HG03064 (cell line): ENCODE measurements at regions not wholly inside any gene's neighbourhood (a gene's known extent, or its start where the extent isn't known, plus 50 kb on each side); places are given as distances from the start of the nearest gene placed in this dataset.
"Not testable (repeated sequence)": the region's sequence is repeated elsewhere in the genome, so short reads cannot be mapped to it uniquely, and the experiment has no call there.

Experiments
- ATAC-seq: cut with Tn5 transposase; IDR thresholded peaks from one replicate; pipeline ENCODE4 v1.9.1; 2021; ENCODE audit warnings: low read depth; ENCODE audit not compliant: unreplicated experiment

DNA sequence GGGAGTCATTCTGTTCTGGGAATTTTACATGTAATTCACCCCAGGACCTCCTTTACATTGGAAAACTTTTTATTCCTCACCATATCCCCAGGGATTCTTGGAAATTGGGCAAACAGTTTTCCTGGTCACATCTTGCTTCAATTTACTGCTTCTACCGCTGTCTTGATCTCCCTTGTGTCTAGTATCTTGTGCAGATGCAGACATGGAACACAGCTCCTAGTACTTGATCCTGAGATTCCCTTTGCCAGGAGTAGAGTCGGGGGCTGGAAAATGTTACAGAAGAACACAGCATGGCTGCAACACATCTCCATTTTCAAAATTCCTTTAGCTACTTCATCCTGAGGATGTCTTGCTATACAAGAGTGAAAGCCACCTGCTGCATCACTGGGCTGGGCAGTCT is 472.8 kb downstream of the PLCL1 start:
- ATAC-seq, result no peak

DNA sequence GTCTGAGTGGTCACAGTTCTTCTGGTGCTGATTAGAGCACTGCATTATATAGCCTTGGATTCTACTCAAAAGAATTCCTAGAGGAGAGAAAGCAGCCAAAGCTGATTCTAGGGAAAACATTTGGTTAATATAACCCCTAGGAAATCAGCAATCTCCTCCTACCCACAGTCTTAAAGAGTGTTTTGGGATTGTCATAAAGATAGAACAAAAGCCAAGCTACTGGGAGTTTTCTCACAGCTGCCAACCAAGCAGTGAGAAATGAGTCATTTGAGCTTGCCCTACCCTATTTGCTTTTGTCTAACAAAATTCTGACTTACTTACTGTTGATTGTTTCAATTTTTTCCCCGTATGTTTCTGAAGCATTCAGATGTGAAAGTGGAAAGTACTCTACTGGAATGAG is 469.3 kb downstream of the PLCL1 start:
- no peak for ATAC-seq

DNA sequence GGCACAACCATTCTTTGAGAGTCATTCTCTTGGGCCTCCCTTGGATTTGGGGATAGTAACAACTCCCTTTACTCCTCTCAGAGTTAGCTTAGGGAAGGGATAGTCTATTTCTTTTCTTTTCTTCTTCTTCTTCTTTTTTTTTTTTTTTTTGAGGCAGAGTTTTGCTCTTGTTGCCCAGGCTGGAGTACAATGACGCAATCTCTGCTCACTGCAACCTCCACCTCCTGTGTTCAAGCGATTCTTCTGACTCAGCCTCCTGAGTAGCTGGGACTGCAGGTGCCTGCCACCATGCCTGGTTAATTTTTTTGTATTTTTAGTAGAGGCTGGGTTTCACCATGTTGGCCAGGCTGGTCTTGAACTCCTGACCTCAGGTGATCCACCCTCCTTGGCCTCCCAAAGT is 465.8 kb downstream of the PLCL1 start:
- not testable (repeated sequence) for ATAC-seq

DNA sequence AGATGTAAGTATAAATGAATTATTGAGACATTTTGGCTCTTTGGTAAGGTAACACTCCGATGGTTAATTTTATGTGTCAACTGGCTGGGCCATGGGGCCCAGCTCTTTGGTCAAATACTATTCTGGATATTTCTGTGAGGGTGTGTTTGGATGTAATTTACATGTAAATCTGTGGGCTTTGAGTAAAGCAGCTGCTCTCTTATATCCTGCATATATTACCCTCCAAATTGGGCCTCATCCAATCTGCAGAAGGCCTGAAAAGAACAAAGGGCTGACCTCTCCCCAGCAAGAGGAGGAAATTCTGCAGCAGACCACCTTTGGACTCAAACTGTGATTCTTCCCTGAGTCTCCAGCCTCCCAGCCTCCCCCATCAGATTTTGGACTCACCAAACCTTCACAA is 464.1 kb downstream of the PLCL1 start:
- no peak for ATAC-seq

DNA sequence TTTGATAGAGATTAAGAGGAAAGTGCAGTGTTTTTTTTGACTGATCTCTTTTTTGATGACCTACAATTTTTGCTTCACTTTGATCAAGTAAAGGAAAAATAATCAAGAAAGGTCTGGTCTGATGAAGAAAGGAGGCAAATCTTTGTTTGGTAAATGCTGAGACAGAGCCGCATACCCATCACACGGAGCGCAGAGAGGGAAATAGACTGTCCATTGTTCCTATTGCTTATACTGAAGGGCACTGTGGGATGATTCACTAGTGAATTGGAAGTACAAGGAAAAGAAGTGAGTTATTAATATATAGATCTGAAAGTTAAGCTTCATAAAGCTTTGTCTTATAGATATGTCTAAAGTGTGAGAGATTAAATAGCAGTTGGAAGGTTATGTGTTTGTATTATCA is 455.1 kb downstream of the PLCL1 start:
- no peak for ATAC-seq

DNA sequence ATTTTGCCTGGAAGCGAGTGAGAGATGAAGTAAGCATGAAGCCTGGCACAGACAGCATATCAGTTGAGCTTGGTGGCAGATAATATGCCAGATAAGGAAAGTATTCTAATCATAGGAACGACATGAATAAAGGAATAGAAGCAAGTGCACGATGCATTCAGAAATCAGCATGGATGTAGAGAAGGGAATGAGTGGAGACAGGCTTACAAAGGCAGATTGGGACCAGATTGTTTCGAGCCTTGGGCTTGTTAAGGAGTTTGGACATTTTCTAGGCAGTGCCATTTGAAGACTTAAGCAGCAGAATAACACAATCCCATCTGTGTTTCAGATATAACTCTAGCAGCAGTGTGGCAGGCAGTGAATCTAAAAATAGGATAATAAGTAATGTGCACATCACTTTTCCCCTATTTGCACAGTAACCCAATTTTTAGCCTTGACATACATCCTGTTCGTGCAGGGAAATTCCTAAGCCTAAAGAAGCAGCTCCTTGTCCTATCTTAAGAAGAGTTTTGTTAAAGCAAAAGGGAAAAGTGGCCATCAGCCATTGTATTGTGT is 450.2 kb downstream of the PLCL1 start:
- ATAC-seq, result no peak

DNA sequence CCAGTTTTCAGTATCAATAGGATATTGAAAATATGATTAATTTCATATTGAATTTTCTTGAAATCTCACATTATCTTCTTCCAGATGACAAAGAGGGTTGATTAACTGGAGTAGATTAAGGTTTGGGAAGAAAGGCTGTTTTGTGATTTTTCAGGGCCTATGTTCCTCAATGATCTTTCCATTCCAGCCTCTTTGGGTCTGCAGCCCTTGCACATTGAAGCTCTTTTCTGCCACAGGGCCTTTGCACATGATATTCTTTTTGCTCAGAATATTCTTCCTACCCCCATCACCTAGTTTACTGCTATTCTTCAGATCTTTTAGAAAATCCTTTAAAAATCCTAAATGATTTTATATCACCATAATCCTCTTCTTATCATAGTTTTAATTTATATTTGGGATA is 449.6 kb downstream of the PLCL1 start:
- no peak for ATAC-seq

DNA sequence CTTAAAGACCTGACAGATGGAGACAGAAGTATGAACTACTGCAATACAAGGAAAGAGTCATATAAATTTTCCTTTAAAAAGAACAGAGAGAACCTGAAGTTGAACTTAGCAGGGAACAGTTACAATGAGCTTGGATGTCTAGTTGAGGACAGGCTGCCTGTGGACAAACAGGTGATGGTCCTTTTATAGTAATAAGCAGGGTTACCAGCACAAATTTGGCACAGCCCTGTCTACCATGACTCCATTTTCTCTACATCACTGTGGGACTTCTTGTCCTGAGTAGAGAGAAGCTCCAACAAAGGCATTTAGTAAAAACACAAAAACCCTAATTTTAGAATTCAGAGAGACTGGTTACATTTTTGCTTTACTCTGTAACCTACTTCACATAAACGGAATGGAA is 448.1 kb downstream of the PLCL1 start:
- no peak for ATAC-seq

DNA sequence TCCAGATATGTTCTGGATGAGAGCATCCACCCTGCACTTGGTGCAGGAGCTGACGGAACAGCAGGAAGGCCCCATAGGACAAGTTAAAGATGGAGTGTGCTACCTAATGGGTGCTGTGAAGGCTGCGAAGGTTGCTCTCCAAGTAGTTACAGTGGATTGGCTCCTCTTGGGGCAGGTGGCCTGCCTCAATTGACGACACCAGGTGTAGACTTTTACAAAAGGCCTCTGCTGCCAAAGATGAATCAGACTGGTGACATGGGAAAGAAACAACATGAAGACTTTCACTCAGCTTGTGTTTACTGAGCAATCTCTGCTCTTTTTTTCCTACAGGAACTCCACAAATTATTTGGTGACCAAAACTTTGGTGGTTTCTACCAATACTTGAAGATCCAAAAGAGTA is 437.7 kb downstream of the PLCL1 start:
- ATAC-seq, result no peak

DNA sequence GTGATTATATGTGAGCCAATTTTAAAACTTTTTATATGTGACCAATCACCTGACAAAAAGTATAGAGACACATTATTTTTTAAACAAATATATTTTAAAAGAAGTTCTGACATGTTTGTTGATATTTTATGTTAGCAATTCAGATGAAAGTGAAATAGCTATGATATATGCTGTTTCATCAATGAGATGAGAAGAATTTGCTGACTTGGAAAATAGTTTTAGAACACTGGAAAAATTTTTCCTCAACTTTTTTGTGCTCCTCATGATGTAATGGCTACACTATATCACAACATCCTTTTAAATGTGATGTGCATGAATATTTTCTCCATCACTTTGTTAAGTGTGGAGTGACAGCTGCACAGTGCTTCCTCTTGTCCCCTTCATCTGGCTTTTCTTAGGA is 434.0 kb downstream of the PLCL1 start:
- ATAC-seq, result no peak

DNA sequence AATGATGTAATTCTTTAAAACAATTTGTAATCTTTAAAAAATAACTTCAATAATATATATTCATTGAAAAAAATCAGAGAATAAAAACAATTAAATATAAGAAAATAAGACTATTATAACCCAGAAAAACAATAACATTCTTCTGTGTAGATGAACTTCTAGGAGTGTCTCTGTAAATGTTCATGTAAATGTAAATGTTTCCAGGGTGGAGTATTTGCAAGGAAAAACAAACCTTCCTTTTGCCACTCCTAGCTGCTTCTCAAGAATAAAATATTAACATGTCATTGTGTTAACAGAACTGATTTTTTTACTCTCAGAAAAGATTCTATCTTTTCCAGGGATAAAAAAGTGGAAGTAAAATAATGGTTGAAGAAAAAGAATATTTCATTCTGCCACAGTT is 431.9 kb downstream of the PLCL1 start:
- ATAC-seq, result no peak

DNA sequence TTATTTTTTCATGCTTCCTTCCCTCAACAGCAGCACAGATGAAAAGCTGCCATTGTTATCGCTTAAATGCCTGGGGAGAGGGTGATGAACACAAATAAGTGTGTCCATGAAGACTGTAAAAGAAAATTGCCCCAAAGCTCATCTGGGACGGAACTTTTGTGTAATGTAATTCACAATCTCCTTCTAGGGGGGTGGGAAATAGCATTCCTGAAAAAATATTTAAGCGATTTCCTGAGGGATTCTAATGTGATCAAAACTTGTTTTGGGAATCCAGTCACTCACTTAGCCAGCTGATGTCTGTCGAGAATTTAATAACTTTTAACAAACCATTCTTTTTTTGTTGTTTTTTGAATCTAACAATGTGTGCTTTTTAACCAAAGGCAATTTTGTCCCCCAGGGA is 427.9 kb downstream of the PLCL1 start:
- no peak for ATAC-seq

DNA sequence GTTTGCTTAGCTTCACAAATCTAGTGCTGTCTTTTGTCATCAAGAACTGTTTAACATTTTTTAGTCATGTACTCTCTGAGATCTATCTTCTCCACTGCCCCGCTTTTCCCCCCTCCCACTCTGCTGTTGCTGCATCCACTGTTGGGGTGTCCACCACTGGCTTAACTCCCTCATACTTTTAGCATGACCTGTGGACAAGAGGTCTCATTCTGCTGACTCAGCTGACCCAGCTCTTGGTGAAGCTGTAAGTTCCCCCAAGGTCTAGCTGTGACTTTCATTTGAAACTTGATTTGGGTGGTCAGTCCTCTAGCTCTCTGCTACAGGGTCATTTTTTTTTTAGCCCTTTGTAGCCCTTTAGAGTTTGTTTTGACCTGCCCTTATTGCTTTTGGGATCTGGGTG is 427.2 kb downstream of the PLCL1 start:
- no peak for ATAC-seq

DNA sequence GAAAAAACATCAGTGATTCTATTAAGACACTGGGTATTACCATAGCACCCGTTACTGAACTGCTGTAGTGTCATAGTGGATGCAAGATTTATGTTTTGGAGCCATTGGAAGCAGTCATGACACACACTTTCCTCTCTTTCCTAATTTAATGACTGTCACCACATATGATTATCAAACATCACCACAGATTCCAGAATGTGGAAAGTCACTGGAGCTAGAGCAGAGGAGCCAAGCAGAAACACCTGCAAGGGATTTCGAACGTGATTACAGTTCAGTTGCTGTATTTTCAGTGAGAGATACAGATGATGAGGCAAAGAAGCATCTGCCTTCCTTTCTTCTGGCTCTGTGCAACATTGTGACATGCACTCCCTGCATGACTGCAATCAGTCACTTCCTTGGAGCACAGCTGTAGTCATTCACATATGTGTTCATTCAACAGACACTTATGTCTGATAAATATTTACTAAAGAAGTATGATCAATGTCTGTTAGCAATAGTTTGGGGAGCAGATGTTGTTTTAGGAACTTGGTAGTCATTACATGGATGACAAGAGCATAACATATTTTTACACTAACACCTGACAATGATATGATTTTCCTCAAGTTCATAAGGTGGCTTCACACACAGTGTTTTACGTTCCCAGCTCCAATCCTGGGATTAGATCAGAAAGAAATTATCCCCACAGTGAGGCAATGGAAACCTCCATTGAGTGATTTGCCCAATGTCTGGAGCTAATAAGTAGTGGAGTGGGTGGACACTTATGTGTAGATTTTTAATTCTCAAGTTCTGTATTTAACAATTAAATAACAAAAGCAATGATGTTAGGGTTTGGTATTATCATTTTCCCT is 416.6 kb downstream of the PLCL1 start:
- no peak for ATAC-seq

DNA sequence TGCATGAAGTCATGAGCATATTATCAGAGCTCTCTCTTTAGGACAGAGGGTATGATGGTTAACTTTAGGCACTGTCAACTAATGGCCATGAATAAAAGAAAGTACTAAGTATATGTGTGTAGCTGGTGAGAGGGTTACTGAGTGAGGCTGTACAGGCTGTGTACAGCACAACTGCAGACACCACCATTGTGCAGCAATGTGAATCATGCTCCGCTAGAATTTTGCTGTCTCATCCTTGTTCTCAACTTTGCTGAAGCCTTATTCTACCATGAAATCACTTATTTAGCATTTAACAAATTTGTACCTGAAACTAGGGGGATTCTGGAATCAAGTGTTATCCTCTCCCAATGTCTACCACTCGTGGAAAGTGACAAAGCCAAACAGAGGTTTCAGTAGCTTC is 414.9 kb downstream of the PLCL1 start:
- no peak for ATAC-seq

DNA sequence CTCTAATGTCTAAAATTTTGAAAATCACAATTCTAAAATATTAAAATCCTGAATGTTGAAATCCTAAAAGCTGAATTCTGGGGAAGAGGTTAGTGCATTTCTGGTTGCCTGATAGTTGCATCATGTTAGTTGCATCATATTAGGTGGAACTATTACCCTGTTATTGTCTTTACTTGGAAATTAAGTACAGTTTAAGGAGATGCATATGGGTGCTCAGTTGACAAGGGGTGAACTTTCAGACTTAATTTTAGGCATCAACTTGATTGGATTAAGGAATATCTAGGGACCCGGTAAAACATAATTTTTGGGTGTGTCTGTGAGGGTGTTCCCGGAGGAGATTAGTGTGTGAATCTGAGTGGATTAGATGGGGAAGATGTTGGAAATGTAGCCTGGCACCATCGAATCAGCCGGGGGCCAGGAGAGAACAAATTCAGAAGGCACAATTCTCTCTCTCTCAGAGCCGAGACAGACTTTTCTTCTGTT is 409.8 kb downstream of the PLCL1 start:
- no peak for ATAC-seq

DNA sequence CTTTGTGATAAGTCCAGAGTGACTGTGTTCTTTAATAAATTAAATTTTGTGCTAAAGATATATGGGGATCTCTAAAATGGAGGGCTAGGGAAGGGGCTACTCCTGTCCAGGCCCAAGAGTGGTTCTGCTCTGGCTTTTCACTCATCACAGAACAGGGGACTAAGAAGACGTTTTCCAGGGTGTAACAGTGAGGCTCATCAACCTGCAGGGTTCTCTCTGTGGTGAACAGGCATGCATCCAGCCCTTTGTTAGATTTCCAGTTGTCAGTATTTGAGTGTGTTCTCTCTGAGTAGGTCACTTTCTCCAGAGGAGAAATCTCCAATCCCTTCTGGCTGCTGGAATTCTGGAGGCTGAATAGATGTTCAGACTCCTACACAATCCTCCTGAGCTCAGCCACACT is 408.9 kb downstream of the PLCL1 start:
- ATAC-seq, result no peak

DNA sequence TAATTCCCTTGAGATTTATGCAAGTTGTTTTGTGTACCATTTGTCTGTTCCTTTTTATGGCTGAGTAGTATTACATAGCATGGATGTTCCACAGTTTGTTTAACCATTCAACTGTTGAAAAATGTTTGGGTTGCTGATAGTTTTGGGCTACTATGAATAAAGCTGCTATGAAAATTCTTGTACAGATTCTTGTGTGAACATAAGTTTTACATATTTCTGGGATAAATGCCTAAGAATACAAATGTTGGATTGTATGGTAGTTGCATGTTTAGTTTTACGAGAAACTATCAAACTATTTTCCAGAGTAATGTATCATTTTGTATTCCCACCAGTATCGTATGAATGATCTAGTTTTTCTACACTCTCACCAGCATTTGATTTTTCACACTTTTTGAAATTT is 407.3 kb downstream of the PLCL1 start:
- ATAC-seq, result no peak

DNA sequence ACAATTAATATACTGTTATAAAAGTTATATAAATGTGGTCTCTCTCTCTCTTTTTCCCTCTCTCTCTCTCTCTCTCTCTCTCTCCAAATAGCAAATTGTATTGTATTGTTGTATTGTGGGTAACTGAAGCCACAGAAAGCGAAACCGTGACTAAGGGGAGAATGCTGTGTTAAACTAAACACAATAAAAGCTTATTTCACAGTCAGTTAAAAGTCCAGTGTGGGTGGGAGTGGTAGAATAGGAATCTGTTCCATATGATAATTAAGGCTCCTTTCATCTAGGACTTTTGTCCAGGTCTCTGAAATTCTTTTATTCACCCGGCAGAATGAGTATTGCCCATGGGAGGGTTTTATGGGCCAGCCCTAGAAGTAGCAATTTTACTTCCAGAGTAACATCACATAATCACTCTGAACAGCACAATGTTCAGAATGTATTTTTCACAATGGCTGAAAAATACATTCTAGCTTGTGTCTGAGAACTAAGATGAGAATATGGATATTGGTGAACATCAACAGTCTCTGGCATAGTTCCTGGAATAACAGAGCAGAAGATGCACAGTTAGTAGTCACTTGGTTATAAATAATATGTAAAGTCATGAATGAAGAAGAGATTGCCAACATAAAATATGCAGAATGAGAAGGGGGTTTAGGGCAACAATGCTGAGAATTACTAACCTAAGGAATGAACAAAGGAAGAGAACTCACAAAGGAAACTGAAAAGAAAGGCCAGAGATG is 399.1 kb downstream of the PLCL1 start:
- ATAC-seq, result no peak
